PFSK-1 (cell line): ENCODE measurements at regions not wholly inside any gene's neighbourhood (a gene's known extent, or its start where the extent isn't known, plus 50 kb on each side); places are given as distances from the start of the nearest gene placed in this dataset.

Source experiments
- FOXP2 ChIP-seq: optimal IDR thresholded peaks from 2 replicates; pipeline ENCODE3; 2011; ENCODE audit warnings: borderline replicate concordance, control low read depth, inconsistent platforms; ENCODE audit not compliant: insufficient read depth; ENCODE audit errors: extremely low read length, extremely low read depth
- POLR2AphosphoS5 ChIP-seq: IDR thresholded peaks from 2 replicates; pipeline ENCODE4 v1.6.1; 2012; ENCODE audit warnings: low read depth, mild to moderate bottlenecking, control low read depth, low read length, moderate library complexity
- SIN3A ChIP-seq: IDR thresholded peaks from 2 replicates; pipeline ENCODE4 v1.6.1; 2012; ENCODE audit warnings: mild to moderate bottlenecking, low read length, moderate library complexity, borderline replicate concordance; ENCODE audit not compliant: insufficient read depth
- TAF1 ChIP-seq: IDR thresholded peaks from 2 replicates; pipeline ENCODE4 v1.6.1; 2012; ENCODE audit warnings: low read length, control low read depth, borderline replicate concordance; ENCODE audit not compliant: insufficient read depth
- TF ChIP-seq, protein P1 (sequence below), 2 experiments: IDR thresholded peaks; 2 replicates each; pipeline versions ENCODE4 v1.6.1 to v1.8.0; 2011 to 2012; ENCODE audit warnings: low read depth in 2 of 2, low read length in 2 of 2, control low read depth in 1 of 2, inconsistent platforms in 1 of 2, mild to moderate bottlenecking in 1 of 2, moderate library complexity in 1 of 2; ENCODE audit not compliant: insufficient read depth in 1 of 2

GRCh38 chr17:34837876-34838478, 123.3 kb downstream of the CCT6B start:
- TF ChIP-seq, protein P1, sequence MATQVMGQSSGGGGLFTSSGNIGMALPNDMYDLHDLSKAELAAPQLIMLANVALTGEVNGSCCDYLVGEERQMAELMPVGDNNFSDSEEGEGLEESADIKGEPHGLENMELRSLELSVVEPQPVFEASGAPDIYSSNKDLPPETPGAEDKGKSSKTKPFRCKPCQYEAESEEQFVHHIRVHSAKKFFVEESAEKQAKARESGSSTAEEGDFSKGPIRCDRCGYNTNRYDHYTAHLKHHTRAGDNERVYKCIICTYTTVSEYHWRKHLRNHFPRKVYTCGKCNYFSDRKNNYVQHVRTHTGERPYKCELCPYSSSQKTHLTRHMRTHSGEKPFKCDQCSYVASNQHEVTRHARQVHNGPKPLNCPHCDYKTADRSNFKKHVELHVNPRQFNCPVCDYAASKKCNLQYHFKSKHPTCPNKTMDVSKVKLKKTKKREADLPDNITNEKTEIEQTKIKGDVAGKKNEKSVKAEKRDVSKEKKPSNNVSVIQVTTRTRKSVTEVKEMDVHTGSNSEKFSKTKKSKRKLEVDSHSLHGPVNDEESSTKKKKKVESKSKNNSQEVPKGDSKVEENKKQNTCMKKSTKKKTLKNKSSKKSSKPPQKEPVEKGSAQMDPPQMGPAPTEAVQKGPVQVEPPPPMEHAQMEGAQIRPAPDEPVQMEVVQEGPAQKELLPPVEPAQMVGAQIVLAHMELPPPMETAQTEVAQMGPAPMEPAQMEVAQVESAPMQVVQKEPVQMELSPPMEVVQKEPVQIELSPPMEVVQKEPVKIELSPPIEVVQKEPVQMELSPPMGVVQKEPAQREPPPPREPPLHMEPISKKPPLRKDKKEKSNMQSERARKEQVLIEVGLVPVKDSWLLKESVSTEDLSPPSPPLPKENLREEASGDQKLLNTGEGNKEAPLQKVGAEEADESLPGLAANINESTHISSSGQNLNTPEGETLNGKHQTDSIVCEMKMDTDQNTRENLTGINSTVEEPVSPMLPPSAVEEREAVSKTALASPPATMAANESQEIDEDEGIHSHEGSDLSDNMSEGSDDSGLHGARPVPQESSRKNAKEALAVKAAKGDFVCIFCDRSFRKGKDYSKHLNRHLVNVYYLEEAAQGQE (IDR thresholded peaks at IDR 0.05; ENCODE audit: insufficient read depth in 1 of 2, low read depth in 2 of 2, low read length in 2 of 2) = no peak
- no peak for TF ChIP-seq FOXP2
- TF ChIP-seq POLR2AphosphoS5 = no peak
- TF ChIP-seq TAF1 = no peak
- no peak for TF ChIP-seq SIN3A

DNA sequence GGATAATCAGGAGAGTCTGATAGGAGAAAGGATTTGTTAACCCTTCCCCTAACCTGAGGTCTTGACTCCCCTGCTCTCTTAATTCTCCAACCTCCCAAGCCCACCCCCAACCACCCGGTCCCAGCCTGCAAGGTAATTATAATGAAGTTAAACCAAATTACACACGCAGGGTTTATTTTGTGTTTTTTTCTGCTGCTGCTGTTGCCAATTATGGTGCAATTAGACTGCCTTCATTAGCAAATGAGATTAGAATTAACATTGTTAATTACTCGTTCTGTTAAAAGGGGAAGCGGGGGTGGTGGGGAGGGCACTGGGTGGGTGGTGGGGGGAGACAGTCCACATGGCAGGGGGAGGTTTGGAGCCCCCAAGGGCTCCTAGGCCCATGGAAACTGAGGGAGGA, 128.9 kb downstream of the CCT6B start:
- TF ChIP-seq FOXP2 (no peak), SIN3A (no peak), TAF1 (no peak), POLR2AphosphoS5 (no peak)
- TF ChIP-seq, protein P1 (IDR thresholded peaks at IDR 0.05; ENCODE audit: insufficient read depth in 1 of 2, low read depth in 2 of 2, low read length in 2 of 2) = no peak

DNA sequence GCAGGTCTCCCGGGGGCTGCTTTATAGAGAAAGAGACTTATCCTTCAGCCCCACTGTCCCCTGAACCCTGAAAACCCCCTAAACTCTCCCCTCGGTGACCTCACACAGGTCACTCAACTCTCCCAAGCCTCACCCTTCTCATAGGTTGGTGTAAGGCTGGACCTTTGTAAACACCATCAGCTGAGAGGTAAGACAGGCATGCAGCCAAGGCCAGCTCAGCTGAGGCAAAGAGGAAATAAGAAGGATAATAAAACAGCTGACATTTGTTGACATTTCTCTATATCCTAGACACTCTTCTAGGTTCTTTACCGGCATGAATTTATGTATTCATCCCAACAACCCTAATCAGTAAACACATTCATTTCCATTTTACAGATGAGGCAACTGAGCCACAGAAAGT, 134.3 kb downstream of the CCT6B start:
- TF ChIP-seq POLR2AphosphoS5 = no peak
- peak; percentile 79; the same call in 1 of the 2 replicates for TF ChIP-seq SIN3A

GRCh38 chr17:34826332-34826731, 134.9 kb downstream of the CCT6B start:
- TF ChIP-seq TAF1 (no peak), SIN3A (no peak), POLR2AphosphoS5 (no peak), FOXP2 (peak; percentile 29)
- TF ChIP-seq, protein P1 (IDR thresholded peaks at IDR 0.05; ENCODE audit: insufficient read depth in 1 of 2, low read depth in 2 of 2, low read length in 2 of 2) = peak in 1 of 2 experiments; percentile 24; a peak in 1 of 4 replicates

DNA sequence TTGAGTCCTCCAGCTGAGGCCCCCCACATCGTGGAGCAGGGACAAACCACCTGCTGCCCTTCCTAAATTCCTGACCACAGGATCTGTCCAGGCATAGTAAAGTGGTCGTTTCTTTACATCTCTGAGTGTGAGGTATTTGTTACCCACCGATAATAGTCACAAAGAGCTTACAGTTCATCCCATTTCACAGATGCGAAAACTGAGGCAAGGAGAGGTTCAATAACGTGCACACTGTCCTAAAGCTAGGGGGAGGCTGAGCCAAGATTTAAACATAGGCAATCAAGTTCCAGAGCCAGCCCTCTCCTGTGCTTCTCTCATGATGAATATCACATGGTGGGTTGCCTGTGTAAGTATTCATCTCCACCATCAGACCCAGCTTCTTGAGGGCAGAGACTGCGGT, 135.4 kb downstream of the CCT6B start:
- no peak for TF ChIP-seq TAF1
- no peak for TF ChIP-seq POLR2AphosphoS5
- no peak for TF ChIP-seq FOXP2
- no peak for TF ChIP-seq SIN3A
- TF ChIP-seq, protein P1 (IDR thresholded peaks at IDR 0.05; ENCODE audit: insufficient read depth in 1 of 2, low read depth in 2 of 2, low read length in 2 of 2) = no peak
